ENCODE measurements at regions not wholly inside any gene's neighbourhood (a gene's known extent, or its start where the extent isn't known, plus 50 kb on each side); places are given as distances from the start of the nearest gene placed in this dataset.

DNA sequence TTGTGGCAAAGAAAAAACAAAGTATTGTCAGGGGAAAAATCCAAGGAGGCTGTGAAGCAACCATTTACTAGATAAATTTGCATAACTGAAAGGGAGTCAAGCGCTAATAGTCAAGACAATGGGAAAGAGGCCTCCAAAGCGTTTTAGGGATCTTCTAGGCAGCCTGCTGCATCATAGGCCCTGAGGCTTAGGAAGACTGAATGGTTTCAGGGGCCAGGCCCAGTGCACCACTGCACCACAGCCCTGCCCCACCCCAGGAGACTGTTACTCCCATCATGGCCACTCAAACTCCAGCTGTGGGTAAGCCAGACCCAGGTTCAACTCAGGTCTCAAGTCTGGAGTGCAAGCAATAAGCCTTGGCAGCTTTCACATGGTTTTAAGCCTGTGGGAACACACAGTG, 362.9 kb downstream of the SH3BGRL start:
- TF ChIP-seq, protein P1, sequence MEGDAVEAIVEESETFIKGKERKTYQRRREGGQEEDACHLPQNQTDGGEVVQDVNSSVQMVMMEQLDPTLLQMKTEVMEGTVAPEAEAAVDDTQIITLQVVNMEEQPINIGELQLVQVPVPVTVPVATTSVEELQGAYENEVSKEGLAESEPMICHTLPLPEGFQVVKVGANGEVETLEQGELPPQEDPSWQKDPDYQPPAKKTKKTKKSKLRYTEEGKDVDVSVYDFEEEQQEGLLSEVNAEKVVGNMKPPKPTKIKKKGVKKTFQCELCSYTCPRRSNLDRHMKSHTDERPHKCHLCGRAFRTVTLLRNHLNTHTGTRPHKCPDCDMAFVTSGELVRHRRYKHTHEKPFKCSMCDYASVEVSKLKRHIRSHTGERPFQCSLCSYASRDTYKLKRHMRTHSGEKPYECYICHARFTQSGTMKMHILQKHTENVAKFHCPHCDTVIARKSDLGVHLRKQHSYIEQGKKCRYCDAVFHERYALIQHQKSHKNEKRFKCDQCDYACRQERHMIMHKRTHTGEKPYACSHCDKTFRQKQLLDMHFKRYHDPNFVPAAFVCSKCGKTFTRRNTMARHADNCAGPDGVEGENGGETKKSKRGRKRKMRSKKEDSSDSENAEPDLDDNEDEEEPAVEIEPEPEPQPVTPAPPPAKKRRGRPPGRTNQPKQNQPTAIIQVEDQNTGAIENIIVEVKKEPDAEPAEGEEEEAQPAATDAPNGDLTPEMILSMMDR (IDR thresholded peaks at IDR 0.05): no peak
- TF ChIP-seq POLR2AphosphoS5 (IDR thresholded peaks at IDR 0.05; ENCODE audit: low read depth, low read length): no peak
- TF ChIP-seq SIN3A (IDR thresholded peaks at IDR 0.05; ENCODE audit: borderline replicate concordance, insufficient read depth, low read depth, low read length): no peak
- TF ChIP-seq, protein P2, sequence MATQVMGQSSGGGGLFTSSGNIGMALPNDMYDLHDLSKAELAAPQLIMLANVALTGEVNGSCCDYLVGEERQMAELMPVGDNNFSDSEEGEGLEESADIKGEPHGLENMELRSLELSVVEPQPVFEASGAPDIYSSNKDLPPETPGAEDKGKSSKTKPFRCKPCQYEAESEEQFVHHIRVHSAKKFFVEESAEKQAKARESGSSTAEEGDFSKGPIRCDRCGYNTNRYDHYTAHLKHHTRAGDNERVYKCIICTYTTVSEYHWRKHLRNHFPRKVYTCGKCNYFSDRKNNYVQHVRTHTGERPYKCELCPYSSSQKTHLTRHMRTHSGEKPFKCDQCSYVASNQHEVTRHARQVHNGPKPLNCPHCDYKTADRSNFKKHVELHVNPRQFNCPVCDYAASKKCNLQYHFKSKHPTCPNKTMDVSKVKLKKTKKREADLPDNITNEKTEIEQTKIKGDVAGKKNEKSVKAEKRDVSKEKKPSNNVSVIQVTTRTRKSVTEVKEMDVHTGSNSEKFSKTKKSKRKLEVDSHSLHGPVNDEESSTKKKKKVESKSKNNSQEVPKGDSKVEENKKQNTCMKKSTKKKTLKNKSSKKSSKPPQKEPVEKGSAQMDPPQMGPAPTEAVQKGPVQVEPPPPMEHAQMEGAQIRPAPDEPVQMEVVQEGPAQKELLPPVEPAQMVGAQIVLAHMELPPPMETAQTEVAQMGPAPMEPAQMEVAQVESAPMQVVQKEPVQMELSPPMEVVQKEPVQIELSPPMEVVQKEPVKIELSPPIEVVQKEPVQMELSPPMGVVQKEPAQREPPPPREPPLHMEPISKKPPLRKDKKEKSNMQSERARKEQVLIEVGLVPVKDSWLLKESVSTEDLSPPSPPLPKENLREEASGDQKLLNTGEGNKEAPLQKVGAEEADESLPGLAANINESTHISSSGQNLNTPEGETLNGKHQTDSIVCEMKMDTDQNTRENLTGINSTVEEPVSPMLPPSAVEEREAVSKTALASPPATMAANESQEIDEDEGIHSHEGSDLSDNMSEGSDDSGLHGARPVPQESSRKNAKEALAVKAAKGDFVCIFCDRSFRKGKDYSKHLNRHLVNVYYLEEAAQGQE (IDR thresholded peaks at IDR 0.05; ENCODE audit: insufficient read depth in 1 of 2, low read depth in 2 of 2, low read length in 1 of 2): no peak
